Uterus (tissue), 2 donors: ENCODE measurements at regions not wholly inside any gene's neighbourhood (a gene's known extent, or its start where the extent isn't known, plus 50 kb on each side); places are given as distances from the start of the nearest gene placed in this dataset.

Experiments
- POLR2A ChIP-seq, 2 donors: fragments of 450-650 bp; IDR thresholded peaks; one replicate each; pipeline ENCODE4 v1.6.1; 2016; ENCODE audit warnings: antibody characterized with exemption in 2 of 2, mild to moderate bottlenecking in 1 of 2, moderate library complexity in 1 of 2
- TF ChIP-seq, protein P1 (sequence below), 4 experiments: fragments of 200-600 bp in 2 of 4; fragments of 450-650 bp in 2 of 4; sonication (generic) in 2 of 4; IDR thresholded peaks; one replicate each; pipeline ENCODE4 v1.5.1; 2016 to 2019; ENCODE audit warnings: antibody characterized with exemption in 4 of 4, mild to moderate bottlenecking in 2 of 4, moderate library complexity in 1 of 4

DNA sequence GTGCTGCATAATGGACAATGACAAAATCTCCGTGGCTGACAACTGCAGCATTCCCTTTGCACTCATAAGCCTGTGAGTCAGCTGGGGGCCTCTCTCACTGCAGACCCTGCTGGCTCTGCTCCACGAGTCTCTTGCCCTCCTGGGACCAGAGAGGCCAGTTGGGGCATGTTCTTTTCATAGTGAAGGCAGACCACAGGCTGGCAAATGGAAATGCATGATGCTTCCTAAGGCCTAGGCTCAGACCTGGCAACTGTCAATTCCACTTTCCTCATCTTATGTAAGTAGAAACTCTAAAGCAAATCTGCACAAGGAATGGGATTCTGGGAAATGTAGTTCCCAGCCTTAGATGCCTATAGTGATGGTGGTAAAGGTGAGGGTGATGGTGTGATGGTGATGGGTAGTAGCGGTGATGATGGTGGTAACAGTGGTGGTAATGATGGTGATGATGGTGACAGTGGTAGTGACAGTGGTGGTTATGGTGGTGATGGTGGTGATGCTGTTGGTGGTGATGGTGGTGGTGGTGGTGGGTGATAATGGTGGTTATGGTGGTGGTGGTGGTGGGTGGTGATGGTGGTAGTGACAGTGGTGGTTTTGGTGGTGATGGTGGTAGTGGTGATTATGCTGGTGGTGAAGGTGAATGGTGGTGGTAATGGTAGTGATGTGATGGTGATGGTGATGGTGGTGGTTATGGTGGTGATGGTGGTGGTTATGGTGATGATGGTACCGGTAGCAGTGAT is 185.8 kb upstream of the ARL4C start:
- TF ChIP-seq, protein P1, sequence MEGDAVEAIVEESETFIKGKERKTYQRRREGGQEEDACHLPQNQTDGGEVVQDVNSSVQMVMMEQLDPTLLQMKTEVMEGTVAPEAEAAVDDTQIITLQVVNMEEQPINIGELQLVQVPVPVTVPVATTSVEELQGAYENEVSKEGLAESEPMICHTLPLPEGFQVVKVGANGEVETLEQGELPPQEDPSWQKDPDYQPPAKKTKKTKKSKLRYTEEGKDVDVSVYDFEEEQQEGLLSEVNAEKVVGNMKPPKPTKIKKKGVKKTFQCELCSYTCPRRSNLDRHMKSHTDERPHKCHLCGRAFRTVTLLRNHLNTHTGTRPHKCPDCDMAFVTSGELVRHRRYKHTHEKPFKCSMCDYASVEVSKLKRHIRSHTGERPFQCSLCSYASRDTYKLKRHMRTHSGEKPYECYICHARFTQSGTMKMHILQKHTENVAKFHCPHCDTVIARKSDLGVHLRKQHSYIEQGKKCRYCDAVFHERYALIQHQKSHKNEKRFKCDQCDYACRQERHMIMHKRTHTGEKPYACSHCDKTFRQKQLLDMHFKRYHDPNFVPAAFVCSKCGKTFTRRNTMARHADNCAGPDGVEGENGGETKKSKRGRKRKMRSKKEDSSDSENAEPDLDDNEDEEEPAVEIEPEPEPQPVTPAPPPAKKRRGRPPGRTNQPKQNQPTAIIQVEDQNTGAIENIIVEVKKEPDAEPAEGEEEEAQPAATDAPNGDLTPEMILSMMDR (IDR thresholded peaks at IDR 0.05), result no peak
- TF ChIP-seq POLR2A (IDR thresholded peaks at IDR 0.05), result no peak
